Stimulated activated CD4-positive, alpha-beta T cell treated with anti-CD3 and anti-CD28 coated beads, Interleukin-15, amount 100 ng/mL, for 24 hours (primary cell): ENCODE measurements at regions not wholly inside any gene's neighbourhood (a gene's known extent, or its start where the extent isn't known, plus 50 kb on each side); places are given as distances from the start of the nearest gene placed in this dataset.

ENCODE experiments used
- DNase-seq: peaks from one replicate; pipeline ENCODE4 v3.0.0-alpha.2; 2020

DNA sequence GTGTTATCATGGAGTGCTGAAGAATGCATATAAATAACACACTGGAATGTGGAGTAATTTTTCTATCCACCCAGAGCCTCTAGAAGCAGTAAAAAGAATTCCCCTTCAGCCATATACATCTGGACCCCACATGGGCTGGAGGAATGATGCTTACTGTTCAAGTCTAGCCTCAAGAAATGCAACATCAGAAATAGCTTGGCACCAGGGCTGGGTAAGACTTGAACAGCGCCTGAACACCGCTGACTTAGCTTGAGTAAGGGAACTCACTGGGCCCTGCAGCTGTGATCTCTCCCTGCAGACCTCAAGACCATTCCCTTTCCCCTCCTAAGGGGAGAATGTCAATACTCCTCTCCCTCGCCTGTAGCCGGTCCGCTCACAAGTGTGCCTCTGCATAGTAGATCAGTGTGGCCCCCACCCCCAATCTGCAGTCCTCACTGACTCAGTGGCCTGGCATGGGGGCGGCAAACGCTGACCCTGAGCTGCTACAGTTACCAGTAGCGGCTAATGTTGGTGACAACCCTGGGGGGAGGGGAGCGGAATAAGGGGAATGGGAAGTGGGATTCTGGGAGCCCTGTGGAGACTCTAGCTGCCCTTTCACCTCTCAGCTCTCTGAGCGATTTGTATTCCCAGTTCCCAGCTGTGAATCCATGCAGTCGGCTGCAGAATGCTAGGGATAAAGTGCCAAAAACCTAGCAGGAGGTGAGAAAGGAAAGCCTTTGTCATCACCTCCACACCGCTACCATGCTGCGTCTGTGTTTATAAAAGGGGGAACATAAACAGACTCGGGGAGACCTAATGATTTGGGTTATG lies 483.9 kb downstream of the DISC1 start:
- DNase-seq: no peak

DNA sequence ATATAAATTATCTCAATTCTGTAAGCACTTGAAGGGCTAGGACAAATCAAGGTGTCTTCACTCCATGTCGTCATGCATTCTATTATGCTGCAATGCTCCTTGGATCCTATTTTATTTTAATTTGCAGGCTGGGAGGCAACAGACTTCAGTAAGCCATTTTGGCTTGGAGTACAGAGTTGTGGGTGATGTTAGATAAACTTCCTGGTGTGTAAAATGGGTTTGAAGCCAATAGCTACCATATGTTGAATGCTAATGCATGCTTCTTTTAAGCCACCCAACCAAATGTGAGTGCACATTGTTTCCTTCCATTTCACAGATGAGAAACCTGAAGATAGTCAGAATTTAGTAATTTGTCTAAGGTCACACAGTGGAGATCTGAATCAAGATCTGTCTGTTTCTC lies 482.8 kb downstream of the DISC1 start:
- DNase-seq: no peak

DNA sequence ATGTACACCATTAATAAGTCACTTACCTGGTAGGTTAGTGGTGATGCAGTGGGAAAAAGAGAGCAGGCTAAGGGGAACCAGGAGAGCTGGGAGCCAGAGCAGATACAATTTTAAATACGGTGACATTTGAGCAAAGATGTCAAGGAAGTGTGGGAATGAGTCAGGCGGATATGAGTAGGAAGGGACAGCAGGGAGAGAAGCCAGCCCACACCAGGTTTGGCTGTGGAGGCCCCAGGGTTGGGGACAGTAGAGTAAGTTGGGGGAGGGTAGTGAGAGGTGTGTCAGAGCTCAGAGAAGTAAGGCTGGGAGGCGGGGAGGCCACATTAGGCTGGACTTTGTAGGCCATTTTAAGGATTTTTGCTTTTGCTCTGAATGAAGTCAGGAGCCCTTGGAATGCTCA lies 482.0 kb downstream of the DISC1 start:
- no peak for DNase-seq

DNA sequence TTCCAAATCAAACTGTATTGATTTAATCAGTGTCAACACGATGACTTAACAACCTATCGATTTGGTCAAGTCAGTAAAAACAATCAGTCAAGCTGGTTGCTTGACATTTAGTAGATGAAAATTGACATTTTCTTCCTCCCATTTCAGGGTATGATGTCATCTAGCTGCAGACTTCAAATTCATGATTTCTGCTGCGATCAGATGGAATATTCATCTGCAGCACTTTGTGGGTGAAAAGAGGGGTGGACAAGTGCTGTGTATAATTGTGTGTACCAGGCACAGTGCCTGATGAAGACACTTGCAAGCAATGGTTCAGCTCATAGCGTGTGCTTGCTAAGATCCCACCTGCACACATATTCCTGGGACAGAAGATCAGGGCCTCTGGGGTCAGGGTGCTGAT lies 479.8 kb downstream of the DISC1 start:
- DNase-seq: no peak

DNA sequence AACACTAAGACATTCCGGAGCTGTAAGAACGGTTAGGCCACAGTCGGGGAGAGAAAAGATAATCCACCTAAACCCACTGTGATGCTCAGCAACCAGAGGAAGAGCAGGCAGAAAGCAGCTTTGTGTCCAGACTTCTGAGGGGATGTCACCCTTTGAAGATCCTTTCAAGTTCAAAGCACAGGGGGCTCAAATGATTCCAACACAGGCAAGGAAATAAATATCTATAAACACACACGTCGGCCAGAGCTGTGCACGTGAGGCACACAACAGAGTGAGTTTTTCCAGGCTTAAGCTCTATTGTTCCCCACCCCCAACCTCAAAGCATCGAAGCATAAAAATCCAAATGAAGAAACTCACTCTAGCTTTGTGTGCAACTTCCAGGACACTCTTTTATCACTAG lies 479.0 kb downstream of the DISC1 start:
- no peak for DNase-seq

DNA sequence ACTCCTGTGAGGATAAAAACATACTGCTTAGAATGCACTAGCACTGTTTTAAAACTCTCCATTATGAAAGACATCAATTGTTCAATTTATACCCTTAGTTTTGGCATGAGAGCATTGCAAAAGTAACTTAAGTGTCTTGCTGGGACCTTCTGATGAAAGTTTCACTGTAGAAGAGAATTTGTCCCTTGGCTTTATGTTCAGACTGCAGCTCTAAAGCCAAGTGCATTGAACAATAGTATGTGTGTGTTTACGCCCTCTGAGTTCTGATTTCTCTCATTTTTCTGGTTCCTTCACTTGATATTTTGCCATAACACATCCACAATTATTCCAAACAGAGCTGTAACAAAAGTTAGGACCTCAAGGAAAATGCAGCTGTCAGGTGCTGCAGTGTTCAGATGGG lies 474.6 kb downstream of the DISC1 start:
- DNase-seq: no peak

DNA sequence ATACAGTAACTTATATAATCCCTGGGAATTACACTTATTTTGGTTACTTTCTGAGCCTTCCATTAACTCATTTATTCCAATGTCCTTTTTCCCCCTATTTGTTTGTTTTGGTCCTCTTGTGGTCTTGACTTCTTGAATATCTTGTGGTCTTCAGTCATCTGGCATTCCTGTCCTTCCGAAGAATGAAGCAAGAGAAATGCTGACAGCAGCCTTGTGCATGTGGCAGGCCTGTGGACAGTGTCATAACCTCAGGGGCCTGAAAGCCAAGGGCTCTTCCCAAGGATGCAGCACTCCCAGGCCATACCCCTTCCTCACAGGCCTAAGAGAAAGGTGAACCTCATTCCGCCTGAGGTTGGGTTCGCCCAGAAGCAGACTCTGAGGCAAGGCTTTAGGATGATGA lies 470.2 kb downstream of the DISC1 start:
- no peak for DNase-seq
